HG03342 (cell line): ENCODE measurements at regions not wholly inside any gene's neighbourhood (a gene's known extent, or its start where the extent isn't known, plus 50 kb on each side); places are given as distances from the start of the nearest gene placed in this dataset.
"Not testable (repeated sequence)": the region's sequence is repeated elsewhere in the genome, so short reads cannot be mapped to it uniquely, and the experiment has no call there.

Experiments
- ATAC-seq: cut with Tn5 transposase; IDR thresholded peaks from one replicate; pipeline ENCODE4 v1.9.1; 2021; ENCODE audit warnings: mild to moderate bottlenecking, moderate library complexity; ENCODE audit not compliant: unreplicated experiment

- no peak for ATAC-seq
These were observed 683.6 kb downstream of the BCKDHB start for GRCh38 chr6:80789912-80790570.

DNA sequence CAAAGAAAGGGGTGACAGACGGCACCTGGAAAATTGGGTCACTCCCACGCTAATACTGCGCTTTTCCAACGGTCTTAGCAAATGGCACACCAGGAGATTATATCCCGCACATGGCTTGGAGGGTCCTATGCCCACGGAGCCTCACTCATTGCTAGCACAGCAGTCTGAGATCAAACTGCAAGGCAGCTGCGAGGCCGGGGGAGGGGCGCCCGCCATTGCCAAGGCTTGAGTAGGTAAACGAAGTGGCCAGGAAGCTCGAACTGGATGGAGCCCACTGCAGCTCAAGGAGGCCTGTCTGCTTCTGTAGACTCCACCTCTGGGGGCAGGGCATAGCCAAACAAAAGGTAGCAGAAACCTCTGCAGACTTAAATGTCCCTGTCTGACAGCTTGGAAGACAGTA, 676.8 kb downstream of the BCKDHB start:
- ATAC-seq: not testable (repeated sequence)

GRCh38 chr6:80771941-80772340, 665.5 kb downstream of the BCKDHB start:
- ATAC-seq: no peak

- ATAC-seq: no peak
These were observed 662.6 kb downstream of the BCKDHB start for GRCh38 chr6:80769106-80769505.

- no peak for ATAC-seq
These were observed 661.3 kb downstream of the BCKDHB start for GRCh38 chr6:80767808-80768207.

- no peak for ATAC-seq
These were observed 637.7 kb downstream of the BCKDHB start for GRCh38 chr6:80744213-80744612.

GRCh38 chr6:80742481-80742880, 636.0 kb downstream of the BCKDHB start:
- ATAC-seq: no peak

DNA sequence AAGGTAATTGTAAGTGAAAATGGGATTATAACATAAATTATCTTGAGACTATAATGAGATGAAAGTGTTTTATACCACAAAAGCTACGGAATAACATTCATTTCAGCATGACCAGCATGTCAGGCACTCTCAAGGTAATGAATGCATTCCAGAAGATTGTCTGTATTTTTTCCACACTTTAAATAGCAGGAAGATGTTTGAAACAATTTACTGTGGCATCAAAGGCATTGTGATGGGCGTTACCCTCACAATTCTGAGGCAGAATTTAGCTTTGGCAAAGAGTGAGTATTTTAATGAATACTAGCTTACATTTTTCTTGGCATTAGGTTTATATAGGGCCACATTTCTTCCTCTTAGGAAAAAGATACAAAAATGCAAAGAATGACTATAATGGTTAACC, 627.2 kb downstream of the BCKDHB start:
- no peak for ATAC-seq

- ATAC-seq: no peak
These were observed 622.4 kb downstream of the BCKDHB start for GRCh38 chr6:80728830-80729229.

- no peak for ATAC-seq
These were observed 621.8 kb downstream of the BCKDHB start for GRCh38 chr6:80728101-80728750.

DNA sequence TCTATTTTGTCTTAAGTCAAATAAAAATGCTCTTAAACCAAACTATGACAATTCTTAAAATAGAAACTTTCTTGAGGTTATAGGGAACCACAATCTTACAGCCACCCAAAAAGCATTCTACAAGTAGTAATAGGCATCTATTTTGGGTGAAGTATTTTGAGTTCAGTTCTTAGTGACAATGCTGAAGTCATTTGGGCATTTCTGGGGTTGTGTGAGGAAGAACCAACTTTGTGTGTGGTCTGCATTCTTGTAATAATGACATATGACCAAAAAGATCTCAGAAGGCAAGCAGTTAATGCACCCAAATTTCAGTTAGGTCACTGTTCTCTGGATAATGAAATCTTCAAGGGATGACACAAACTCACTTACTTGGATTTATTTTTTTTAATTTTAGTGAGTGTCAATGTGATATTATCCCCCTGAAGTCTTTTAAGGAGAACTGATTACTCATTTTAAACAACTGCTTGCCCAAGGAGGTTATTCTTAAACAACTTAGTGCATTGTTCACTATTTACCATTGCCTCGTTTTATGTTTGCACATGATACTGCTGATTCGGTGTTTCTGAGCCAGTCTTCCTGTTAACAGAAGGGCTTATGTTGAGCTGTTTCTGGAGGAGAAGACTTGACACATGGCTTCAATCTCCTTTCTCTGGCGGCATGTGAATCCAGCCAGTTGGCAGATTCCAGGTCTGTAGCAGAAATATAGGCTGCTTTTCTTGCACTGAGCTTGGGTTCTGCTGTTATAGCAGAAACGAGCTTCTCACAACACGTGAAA, 618.9 kb downstream of the BCKDHB start:
- ATAC-seq: no peak

DNA sequence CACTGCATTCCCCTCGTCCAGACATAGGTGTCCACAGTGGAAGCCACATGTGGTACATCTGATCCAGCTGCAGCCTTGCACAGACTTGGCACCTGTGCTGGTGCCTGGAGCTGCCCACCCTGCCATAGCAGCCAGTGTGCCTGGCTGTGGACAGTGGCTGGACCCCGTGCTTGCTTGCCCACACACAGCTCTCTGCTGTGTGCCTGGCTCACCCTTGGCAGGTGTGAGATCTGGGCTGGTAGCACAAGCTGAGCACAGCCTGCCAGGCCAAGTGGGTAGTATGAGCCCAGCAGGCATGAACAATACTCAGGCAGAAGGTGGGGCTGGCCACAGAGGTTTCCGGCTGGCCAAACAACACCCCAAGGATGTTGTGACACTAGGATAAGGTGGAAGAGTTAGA, 614.4 kb downstream of the BCKDHB start:
- no peak for ATAC-seq

GRCh38 chr6:80714513-80714912, 608.0 kb downstream of the BCKDHB start:
- no peak for ATAC-seq

DNA sequence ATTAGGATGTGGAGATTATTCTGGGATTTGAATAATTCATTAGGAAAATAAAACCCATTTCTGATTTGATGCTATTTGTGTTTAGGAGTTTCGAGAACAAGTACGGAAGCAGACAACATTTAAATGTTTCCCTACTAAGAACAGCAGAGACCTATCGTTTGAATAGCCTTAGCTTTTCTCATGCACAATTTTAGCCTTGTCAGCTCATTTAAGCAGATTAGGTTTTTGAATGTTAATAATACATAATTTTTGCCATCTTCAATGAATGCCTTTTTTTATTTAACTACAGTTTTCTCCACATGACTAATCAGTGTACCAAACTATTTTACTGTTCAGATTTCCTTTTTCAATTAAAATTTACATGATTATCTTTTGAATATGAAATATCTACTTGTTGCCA, 592.0 kb downstream of the BCKDHB start:
- no peak for ATAC-seq

- no peak for ATAC-seq
These were observed 589.8 kb downstream of the BCKDHB start for GRCh38 chr6:80696268-80696667.

- ATAC-seq: no peak
These were observed 584.2 kb downstream of the BCKDHB start for GRCh38 chr6:80690551-80691131.

GRCh38 chr6:80689716-80690395, 583.4 kb downstream of the BCKDHB start:
- no peak for ATAC-seq

DNA sequence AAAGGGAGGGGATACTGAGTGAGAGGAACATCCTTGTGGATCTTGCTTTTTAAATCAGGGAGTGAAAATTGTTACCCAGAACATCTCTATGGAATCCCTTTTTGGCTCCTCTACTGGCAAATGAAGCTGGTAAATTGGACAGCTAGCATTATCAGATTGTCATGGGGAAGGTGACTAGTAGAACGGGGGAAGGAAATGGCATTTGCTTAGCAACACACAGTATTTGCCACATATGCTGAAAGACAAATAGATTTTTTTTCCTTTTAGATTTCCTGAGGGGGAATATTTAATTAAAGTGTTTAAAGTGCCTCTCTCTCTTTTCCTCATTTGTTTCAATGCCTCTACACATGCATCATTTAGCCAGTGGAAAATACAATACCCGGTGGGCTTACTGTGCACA, 573.5 kb downstream of the BCKDHB start:
- no peak for ATAC-seq

DNA sequence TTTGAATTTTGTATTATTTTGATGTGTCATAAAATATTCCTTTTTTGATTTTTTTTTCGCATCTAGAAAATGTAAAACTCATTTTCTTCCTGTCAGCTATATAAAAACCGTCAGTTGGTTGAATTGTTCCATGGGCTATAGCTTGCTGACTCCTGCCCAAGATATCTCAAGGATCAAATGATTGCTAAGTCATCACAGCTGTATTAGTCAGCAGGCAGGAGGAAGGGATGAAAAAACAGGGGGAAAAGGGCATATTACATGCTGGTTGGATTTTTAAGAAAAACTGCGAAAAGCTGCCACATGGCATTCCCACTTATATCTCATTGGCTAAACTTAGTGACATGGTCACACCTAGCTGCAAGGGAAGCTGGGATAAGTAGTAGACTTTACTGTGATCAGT, 569.9 kb downstream of the BCKDHB start:
- ATAC-seq: no peak

DNA sequence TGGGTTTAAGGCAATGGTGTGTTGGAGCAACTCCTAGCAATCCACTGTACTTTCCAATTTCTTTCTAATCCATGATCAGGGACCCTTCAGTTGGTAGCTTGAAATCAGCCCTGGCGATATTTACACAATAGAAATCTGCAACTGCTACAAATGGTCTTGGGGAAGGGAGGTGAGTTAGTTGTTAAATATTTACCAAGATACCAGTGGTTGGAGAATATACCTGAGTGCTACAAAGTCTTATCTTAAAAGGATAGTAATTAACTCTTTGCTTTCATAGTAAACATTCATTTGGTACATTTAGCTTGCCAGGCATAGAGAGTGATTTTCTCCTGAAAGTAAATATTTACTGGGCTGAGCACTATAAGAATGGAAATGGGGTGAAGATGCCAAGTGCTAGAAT, 568.2 kb downstream of the BCKDHB start:
- no peak for ATAC-seq

GRCh38 chr6:80673367-80673766, 566.9 kb downstream of the BCKDHB start:
- ATAC-seq: no peak
